Peyer's patch (tissue), 4 donors: ENCODE measurements at regions not wholly inside any gene's neighbourhood (a gene's known extent, or its start where the extent isn't known, plus 50 kb on each side); places are given as distances from the start of the nearest gene placed in this dataset.

Source experiments
- DNase-seq, 3 donors: peaks; one replicate each; pipeline ENCODE4 v3.0.0-alpha.2; 2017 to 2019
- H3K27ac ChIP-seq, 4 donors: fragments of 200-600 bp; sonication (generic); one replicate each; pipeline ENCODE4 v1.5.1; 2016 to 2019
- H3K27me3 ChIP-seq, 2 donors: fragments of 200-600 bp; sonication (generic); one replicate each; pipeline ENCODE4 v1.5.1; 2019
- H3K36me3 ChIP-seq, 3 donors: fragments of 200-600 bp; sonication (generic); one replicate each; pipeline ENCODE4 v1.5.1; 2016 to 2019
- H3K4me1 ChIP-seq, 4 donors: fragments of 200-600 bp; sonication (generic); one replicate each; pipeline ENCODE4 v1.5.1; 2016 to 2019
- H3K4me3 ChIP-seq, 4 donors: fragments of 200-600 bp; sonication (generic); 1 replicate in 3 of 4; 2 replicates in 1 of 4; pipeline ENCODE4 v1.5.1; 2016 to 2019; ENCODE audit warnings: mild to moderate bottlenecking in 1 of 4
- H3K9me3 ChIP-seq, 4 donors: fragments of 200-600 bp; sonication (generic); one replicate each; pipeline ENCODE4 v1.5.1; 2016 to 2019; ENCODE audit warnings: mild to moderate bottlenecking in 1 of 4
- CTCF ChIP-seq, 6 experiments: fragments of 450-650 bp in 4 of 6; fragments of 200-600 bp in 2 of 6; sonication (generic) in 1 of 6; IDR thresholded peaks; one replicate each; pipeline ENCODE4 v1.5.1; 2017 to 2019; ENCODE audit warnings: antibody characterized with exemption in 6 of 6, mild to moderate bottlenecking in 3 of 6, moderate library complexity in 1 of 6
- POLR2A ChIP-seq, 2 donors: fragments of 450-650 bp; IDR thresholded peaks; one replicate each; pipeline ENCODE4 v1.5.1; 2017; ENCODE audit warnings: antibody characterized with exemption in 2 of 2, mild to moderate bottlenecking in 2 of 2, moderate library complexity in 2 of 2

GRCh38 chr14:88929656-88930436 is 105.4 kb downstream of the TTC8 start:
- DNase-seq = no peak
- H3K4me3 ChIP-seq = no peak overlapping the region
- TF ChIP-seq CTCF (IDR thresholded peaks at IDR 0.05) = no peak
- TF ChIP-seq POLR2A (IDR thresholded peaks at IDR 0.05) = no peak

GRCh38 chr14:88931321-88932110 is 107.1 kb downstream of the TTC8 start:
- H3K4me1 ChIP-seq = no peaks in the 10 kb centered on the region
- no peak overlapping the region for H3K27ac ChIP-seq
- H3K9me3 ChIP-seq = no peaks in the 10 kb centered on the region
- no peaks in the 10 kb centered on the region for H3K27me3 ChIP-seq
- no peaks in the 10 kb centered on the region for H3K36me3 ChIP-seq
- TF ChIP-seq CTCF (IDR thresholded peaks at IDR 0.05) (no peak), POLR2A (IDR thresholded peaks at IDR 0.05) (no peak)
- no peak overlapping the region for H3K4me3 ChIP-seq
- DNase-seq = no peak

More at GRCh38 chr14:88929656-88930436, 105.4 kb downstream of the TTC8 start:
- Histone ChIP-seq H3K4me1 (no peaks in the 10 kb centered on the region), H3K36me3 (no peaks in the 10 kb centered on the region), H3K27ac (no peak overlapping the region), H3K27me3 (no peaks in the 10 kb centered on the region), H3K9me3 (no peaks in the 10 kb centered on the region)

GRCh38 chr14:88933191-88933590 is 108.7 kb downstream of the TTC8 start:
- Histone ChIP-seq H3K4me3 (no peak overlapping the region), H3K27ac (no peak overlapping the region), H3K27me3 (no peaks in the 10 kb centered on the region), H3K9me3 (peaks cover 0 to 5% (median 0%) of the 10 kb centered on the region in 4 donors), H3K36me3 (no peaks in the 10 kb centered on the region), H3K4me1 (no peaks in the 10 kb centered on the region)
- no peak for TF ChIP-seq CTCF (IDR thresholded peaks at IDR 0.05)
- no peak for TF ChIP-seq POLR2A (IDR thresholded peaks at IDR 0.05)
- DNase-seq = no peak

GRCh38 chr14:88934351-88934806 is 109.9 kb downstream of the TTC8 start:
- H3K27ac ChIP-seq = no peak overlapping the region
- TF ChIP-seq POLR2A (IDR thresholded peaks at IDR 0.05) = no peak
- TF ChIP-seq CTCF (IDR thresholded peaks at IDR 0.05) = no peak
- H3K9me3 ChIP-seq = peaks cover 0 to 5% (median 0%) of the 10 kb centered on the region in 4 donors
- no peaks in the 10 kb centered on the region for H3K27me3 ChIP-seq
- DNase-seq = no peak
- no peak overlapping the region for H3K4me3 ChIP-seq
- H3K4me1 ChIP-seq = no peaks in the 10 kb centered on the region
- H3K36me3 ChIP-seq = no peaks in the 10 kb centered on the region

GRCh38 chr14:88935083-88935482 is 110.6 kb downstream of the TTC8 start:
- no peak for DNase-seq
- Histone ChIP-seq H3K4me3 (no peak overlapping the region), H3K9me3 (peaks cover 0 to 5% (median 0%) of the 10 kb centered on the region in 4 donors), H3K27ac (no peak overlapping the region), H3K27me3 (no peaks in the 10 kb centered on the region), H3K4me1 (no peaks in the 10 kb centered on the region), H3K36me3 (no peaks in the 10 kb centered on the region)
- TF ChIP-seq CTCF (IDR thresholded peaks at IDR 0.05) (no peak), POLR2A (IDR thresholded peaks at IDR 0.05) (no peak)
